ENCODE measurements at regions not wholly inside any gene's neighbourhood (a gene's known extent, or its start where the extent isn't known, plus 50 kb on each side); places are given as distances from the start of the nearest gene placed in this dataset.

DNA sequence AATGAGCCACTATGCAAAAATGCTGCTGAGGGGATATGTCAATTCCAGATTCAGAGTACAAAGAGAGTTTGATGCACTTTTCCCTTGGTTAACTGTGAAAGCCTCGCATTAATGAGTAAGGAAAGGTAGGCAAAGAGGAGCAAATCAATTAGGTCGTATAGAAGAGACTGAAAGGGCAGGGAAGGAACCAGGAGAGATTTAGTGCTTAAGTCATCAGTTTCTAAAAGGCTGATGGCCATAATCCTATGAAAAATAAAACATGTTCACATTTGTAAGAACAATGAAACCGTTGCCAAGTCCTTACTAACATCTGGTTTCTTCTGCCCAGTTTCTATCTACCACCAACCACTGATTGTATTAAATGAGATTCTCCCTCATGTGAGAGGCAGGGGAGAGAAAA, 118.4 kb upstream of the PALMD start:
- ATAC-seq (no peak), DNase-seq (no peak)
- intact Hi-C loops (cut with DNase I) = loop anchor here in 1 of 2 donors (5.0 kb wide), 1 partner anchor 45 kb away; no protein-coding TSS in a partner anchor

DNA sequence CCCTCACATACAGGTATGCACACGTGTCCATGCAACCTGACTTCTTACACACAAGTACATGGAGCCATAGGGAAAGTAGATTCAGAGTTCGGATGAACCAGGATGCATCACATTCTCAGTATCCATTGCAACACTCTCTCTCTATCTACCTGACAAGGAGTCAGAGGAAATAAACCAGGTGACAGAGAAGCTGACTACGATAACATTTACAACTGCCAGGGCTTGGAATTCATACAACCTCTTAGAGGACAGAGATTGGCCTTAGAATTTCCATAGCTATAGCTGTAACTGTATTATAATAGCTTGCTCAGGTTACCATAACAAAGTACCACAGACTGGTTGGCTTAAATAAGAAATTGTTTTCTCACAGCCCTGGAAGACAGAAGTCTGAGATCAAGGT, 116.9 kb upstream of the PALMD start:
- no peak for ATAC-seq
- DNase-seq = no peak
- intact Hi-C loops (cut with DNase I) = loop anchor here in 1 of 2 donors (5.0 kb wide), 1 partner anchor 47 kb away; no protein-coding TSS in a partner anchor

DNA sequence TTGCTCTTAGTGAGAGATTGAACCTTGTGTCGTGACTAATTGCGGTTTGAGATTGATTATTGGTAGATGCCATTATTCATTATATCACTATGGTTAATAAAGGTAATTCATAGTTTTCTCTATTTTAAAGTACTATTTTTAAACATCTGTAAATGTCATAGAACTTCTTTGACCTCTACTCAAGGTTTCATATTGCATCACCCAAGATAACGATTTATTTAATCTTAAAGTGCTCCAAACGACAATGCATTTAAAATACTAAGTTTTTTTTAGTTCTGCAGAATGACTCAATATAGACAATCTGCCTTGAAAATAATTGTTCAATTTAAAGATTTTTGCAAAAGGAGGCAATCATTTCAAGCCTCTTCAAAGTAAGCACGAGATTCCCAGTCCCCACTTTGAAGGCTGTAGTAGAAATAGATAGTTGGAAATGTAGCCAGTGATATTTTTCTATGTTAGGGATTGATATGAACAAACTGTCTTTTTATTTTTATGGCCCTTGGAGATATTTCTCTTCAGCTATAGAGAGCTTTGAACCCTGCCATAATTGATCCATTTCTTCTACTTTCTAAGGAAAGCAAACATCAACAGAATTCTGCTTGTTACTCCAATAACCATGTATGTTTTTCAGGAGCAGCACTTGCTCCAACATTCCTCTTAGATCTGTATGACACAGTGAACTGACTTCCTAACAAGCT, 114.2 kb upstream of the PALMD start:
- no peak for DNase-seq
- no peak for ATAC-seq
- intact Hi-C loops (cut with DNase I) = loop anchor here in 1 of 2 donors (5.0 kb wide), 1 partner anchor 116 kb away; the partner anchor contains the start of gene PALMD

DNA sequence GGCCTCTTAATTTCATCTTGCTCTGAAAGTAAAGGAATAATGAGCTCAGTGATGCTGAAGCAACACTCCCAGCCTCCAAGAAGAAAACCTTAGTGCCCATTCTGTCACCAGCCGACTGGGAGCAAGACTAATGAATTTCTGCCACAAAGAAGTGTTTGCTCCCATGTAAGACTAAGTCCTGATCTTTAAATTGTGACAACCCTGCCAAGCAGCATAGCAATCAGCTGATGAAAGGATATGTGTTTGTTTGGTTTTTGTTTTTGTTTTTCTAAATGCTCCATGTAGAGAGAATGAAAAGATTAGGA, 113.7 kb upstream of the PALMD start:
- DNase-seq = no peak
- no peak for ATAC-seq
- intact Hi-C loops (cut with DNase I) = loop anchor here in 1 of 2 donors (5.0 kb wide), 1 partner anchor 115 kb away; the partner anchor contains the start of gene PALMD

GRCh38 chr1:99533909-99534637, 111.8 kb upstream of the PALMD start:
- peak in 1 of 2 donors; percentile 30 for ATAC-seq
- DNase-seq = no peak

GRCh38 chr1:99534638-99534930, 111.3 kb upstream of the PALMD start:
- ATAC-seq (peak; percentile 44 to 47), DNase-seq (no peak)
- intact Hi-C loops (cut with DNase I) = loop anchor here in 1 of 2 donors (5.0 kb wide), 1 partner anchor 113 kb away; the partner anchor contains the start of gene PALMD

More at GRCh38 chr1:99533909-99534637, 111.8 kb upstream of the PALMD start:
- intact Hi-C loops (cut with DNase I) = loop anchor here in 1 of 2 donors (5.0 kb wide), 1 partner anchor 113 kb away; the partner anchor contains the start of gene PALMD

DNA sequence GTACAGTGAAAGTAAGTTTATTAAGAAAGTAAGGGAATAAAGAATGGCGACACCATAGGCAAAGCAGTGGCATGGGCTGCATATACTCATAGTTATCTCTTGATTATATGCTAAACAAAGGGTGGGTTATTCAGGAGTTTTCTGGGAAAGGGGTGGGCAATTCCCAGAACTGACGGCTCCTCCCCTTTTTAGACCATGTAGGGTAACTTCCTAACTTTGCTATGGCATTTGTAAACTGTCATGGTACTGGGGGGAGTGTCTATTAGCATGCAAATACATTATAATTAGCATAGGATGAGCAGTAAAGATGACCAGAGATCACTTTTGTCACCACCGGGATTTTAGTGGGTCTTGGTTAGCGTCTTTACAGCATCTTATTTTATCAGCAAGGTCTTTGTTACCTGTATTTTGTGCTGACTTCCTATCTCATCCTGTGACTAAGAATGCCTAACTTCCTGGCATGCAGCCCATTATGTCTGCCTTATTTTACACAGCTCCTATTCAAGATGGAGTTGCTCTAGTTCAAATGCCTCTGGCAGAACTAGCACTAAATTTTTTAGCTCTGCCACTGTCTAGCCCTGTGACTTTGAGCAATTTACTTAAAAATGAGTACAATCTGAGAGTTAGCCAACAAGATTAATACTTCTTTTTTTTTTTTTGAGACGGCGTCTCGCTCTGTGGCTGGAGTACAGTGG, 110.3 kb upstream of the PALMD start:
- intact Hi-C loops (cut with DNase I) = no loop called here
- ATAC-seq (no peak), DNase-seq (no peak)

DNA sequence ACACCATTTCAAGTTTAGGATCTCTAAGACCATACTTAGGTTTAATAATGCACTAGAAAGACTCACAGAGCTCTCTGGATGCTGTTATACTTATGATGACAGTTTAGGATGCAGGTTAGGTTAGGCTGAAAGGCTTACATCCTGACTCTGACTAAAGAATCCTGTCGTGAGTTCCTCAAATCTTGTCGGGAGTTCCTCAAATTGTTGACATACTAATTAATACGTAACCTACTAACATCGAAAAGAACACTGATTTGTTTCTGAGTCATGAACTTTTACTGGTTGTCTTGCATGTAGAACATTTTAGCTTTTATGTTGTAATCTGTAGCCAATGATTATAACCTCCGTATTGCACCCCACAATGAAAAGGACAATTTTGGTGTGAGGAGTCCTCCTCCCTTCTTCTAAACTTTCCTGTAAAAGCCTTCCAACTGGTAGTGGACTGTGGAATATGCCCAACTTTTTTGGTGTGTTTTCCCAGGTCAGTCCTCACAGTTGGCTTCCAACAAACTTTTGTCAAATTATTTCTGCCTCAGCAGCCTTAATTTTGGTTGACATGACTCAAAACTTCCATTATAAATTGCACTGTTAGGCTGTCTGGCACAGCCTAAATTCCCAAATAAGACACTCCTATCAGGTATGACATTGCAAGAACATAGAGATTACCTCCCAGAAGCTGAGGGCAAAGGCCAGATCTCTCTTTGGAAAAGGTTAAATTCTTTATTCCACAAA, 107.9 kb upstream of the PALMD start:
- ATAC-seq (no peak), DNase-seq (no peak)
- intact Hi-C loops (cut with DNase I) = no loop called here

GRCh38 chr1:99538618-99538956, 107.3 kb upstream of the PALMD start:
- no peak for DNase-seq
- intact Hi-C loops (cut with DNase I) = no loop called here
- ATAC-seq = no peak

- intact Hi-C loops (cut with DNase I) = no loop called here
- ATAC-seq (no peak), DNase-seq (no peak)
Observed at GRCh38 chr1:99539131-99539530, 106.8 kb upstream of the PALMD start.

- intact Hi-C loops (cut with DNase I) = loop anchor here in 1 of 2 donors (10.0 kb wide), 1 partner anchor 144 kb away; no protein-coding TSS in a partner anchor
- no peak for DNase-seq
- ATAC-seq = no peak
Observed at GRCh38 chr1:99540744-99541143, 105.2 kb upstream of the PALMD start.

- intact Hi-C loops (cut with DNase I) = loop anchor here in 1 of 2 donors (10.0 kb wide), 1 partner anchor 140 kb away; no protein-coding TSS in a partner anchor
Observed at GRCh38 chr1:99544328-99544727, 101.6 kb upstream of the PALMD start.

DNA sequence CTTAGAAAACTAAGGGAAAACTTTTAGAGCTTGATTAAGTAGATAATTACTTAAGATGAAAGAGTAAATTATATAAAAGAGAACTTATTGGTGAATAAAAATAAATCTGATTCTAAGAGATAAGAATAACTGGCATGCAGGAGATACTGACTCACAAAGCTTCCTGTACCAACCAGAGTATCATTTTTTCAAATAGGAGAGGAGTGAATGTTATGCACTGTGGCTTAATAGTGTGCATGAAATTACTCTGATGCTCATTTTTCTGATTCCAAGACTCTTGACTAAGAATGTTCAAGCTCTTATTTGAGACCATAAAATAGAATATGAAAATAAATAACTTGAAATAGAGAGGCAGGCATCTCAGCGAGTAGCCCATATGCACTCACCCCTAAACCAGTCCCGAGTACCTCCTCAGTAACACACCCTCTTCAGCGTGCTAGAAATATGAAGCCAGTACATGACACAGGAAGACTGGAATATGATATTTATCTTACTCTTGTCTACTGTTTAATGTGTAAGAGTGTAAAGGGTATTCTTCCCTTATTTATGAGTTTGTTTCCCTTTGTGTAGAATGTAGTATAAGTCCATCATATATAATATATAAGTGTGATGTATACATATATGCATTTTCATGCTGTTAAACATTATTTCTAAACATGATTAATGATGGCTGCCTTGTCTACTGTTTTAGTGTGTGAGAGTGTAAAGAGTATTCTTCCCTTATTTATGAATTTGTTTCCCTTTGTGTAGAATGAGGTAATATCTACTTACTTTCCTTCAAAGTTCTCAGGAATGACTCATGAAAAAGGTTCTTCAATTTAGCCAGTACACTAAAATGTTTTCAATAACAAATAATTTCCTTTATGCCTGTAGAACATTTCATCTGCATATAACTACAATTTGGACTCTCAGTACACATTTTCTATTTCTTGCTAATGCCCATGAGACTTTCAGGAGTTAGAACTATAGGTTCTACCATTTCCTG, 99.2 kb upstream of the PALMD start:
- ATAC-seq (no peak), DNase-seq (no peak)
- intact Hi-C loops (cut with DNase I) = loop anchor here in 1 of 2 donors (5.0 to 10.0 kb wide), 2 partner anchors 101 to 138 kb away; partner anchors contain the start of gene PALMD

More at GRCh38 chr1:99544328-99544727, 101.6 kb upstream of the PALMD start:
- DNase-seq = no peak
- ATAC-seq = peak in 1 of 2 donors; percentile 37

GRCh38 chr1:99548943-99549605, 96.8 kb upstream of the PALMD start:
- DNase-seq (peak; percentile 67), ATAC-seq (peak; percentile 95)
- intact Hi-C loops (cut with DNase I) = loop anchor here in 1 of 2 donors (5.0 to 10.0 kb wide), 2 partner anchors 98 to 136 kb away; partner anchors contain the start of gene PALMD

DNA sequence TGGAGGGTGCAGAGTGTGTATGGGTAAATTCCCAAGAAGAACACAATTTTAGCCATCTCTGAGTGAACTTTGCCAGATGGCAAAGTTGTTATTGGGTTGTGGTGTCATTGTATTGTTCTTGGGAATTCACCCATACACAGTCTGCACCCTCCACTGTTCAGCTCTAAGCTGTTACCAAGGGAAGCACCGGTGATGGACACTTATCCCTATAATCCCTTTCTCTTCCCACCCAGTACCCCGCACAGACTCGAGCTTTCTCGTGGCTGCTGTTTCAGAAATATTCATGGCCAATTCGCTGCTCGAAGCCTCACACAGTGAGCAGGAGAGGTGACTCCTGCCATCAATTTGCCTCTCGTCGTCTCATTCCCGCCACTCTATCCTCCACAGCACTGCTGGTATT, 95.7 kb upstream of the PALMD start:
- DNase-seq (no peak), ATAC-seq (no peak)
- intact Hi-C loops (cut with DNase I) = no loop called here

DNA sequence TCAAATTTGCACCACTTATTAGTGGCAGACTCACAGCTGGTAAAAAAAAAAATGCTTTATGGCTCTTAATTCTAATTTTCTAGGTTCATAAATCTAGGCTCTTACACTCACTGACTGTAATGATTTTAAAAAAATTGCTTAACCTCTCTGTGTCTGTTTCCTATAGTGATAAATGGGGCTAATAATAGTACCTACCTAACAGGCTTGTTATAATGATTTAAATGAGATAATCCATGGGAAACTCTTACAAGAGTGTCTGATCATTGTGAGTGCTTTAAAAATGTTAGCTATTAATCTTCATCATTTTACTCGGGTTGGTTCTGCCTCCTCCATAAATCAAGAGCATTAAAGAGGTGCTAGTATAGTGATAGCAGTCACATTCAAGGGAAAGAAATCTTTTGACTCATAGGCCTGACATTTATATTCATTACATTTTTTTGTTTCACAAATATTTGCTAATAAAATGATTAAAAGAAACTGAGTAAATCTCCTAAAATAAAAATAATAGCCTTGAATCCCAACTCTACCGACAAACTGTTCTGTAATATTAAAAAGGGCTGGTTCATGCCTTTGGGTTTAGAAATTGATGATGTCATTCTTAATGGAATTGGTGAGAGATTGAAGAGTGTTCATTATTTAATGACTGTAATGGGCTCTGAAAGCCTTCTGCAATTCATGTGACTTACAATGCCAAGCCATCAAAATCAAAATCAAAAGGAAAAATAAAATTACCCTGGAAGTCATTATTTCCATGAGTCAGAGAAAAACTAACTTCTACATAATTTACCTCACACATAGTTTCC, 93.9 kb upstream of the PALMD start:
- intact Hi-C loops (cut with DNase I) = no loop called here
- no peak for ATAC-seq

DNA sequence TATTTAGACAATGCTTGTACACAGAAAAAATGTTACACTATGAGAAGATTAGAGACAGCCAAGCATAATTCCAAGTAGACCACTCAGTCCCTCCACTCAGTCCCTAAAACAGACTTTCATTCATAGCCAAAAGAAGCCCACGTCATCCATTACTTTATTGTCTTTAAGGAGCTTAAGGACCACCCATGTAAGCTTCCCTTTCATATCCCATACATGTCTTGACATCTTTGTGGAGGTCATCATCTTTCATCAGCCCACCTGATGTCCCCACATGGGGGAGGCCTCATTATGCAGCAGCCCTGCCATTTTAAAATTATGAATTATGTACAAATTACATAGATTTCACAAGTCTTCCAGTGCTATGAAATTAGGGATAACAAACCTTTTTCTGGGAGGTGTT, 92.6 kb upstream of the PALMD start:
- DNase-seq = no peak
- no peak for ATAC-seq
- intact Hi-C loops (cut with DNase I) = no loop called here

More for the DNA sequence above, 93.9 kb upstream of the PALMD start:
- DNase-seq = no peak

Measured in left cardiac atrium (tissue), 4 donors.